GM19395 (cell line): ENCODE measurements at regions not wholly inside any gene's neighbourhood (a gene's known extent, or its start where the extent isn't known, plus 50 kb on each side); places are given as distances from the start of the nearest gene placed in this dataset.

Source experiments
- ATAC-seq: cut with Tn5 transposase; IDR thresholded peaks from one replicate; pipeline ENCODE4 v1.9.1; 2021; ENCODE audit warnings: mild to moderate bottlenecking, moderate library complexity; ENCODE audit not compliant: unreplicated experiment

- no peak for ATAC-seq
Measured at GRCh38 chr10:78544423-78545090, 510.9 kb downstream of the RPS24 start.

- no peak for ATAC-seq
Measured at GRCh38 chr10:78545756-78546155, 512.1 kb downstream of the RPS24 start.

- no peak for ATAC-seq
Measured at GRCh38 chr10:78547397-78547796, 513.7 kb downstream of the RPS24 start.

GRCh38 chr10:78547905-78548304, 514.2 kb downstream of the RPS24 start:
- ATAC-seq = no peak

- no peak for ATAC-seq
Measured at GRCh38 chr10:78548369-78548768, 514.7 kb downstream of the RPS24 start.

GRCh38 chr10:78549140-78549935, 515.7 kb downstream of the RPS24 start:
- no peak for ATAC-seq

GRCh38 chr10:78550090-78550489, 516.4 kb downstream of the RPS24 start:
- no peak for ATAC-seq

- no peak for ATAC-seq
Measured at GRCh38 chr10:78550716-78551115, 517.1 kb downstream of the RPS24 start.

- ATAC-seq = no peak
Measured at GRCh38 chr10:78551184-78552005, 517.4 kb upstream of the ZMIZ1 start.

- no peak for ATAC-seq
Measured at GRCh38 chr10:78552261-78552811, 516.4 kb upstream of the ZMIZ1 start.

- no peak for ATAC-seq
Measured at GRCh38 chr10:78553792-78554191, 515.0 kb upstream of the ZMIZ1 start.

- no peak for ATAC-seq
Measured at GRCh38 chr10:78555128-78555527, 513.6 kb upstream of the ZMIZ1 start.

GRCh38 chr10:78556705-78557432, 511.9 kb upstream of the ZMIZ1 start:
- no peak for ATAC-seq

- ATAC-seq = no peak
Measured at GRCh38 chr10:78557433-78557925, 511.3 kb upstream of the ZMIZ1 start.

GRCh38 chr10:78559661-78560340, 509.0 kb upstream of the ZMIZ1 start:
- no peak for ATAC-seq

- ATAC-seq = no peak
Measured at GRCh38 chr10:78560341-78560688, 508.5 kb upstream of the ZMIZ1 start.

GRCh38 chr10:78563314-78563713, 505.5 kb upstream of the ZMIZ1 start:
- ATAC-seq = no peak

GRCh38 chr10:78565841-78566240, 502.9 kb upstream of the ZMIZ1 start:
- ATAC-seq = no peak

GRCh38 chr10:78566284-78567111, 502.3 kb upstream of the ZMIZ1 start:
- ATAC-seq = no peak
